ENCODE measurements at regions not wholly inside any gene's neighbourhood (a gene's known extent, or its start where the extent isn't known, plus 50 kb on each side); places are given as distances from the start of the nearest gene placed in this dataset.
A peak's percentile ranks its signal among the peaks of the same experiment; 100 is the strongest.
"Not testable (repeated sequence)": the region's sequence is repeated elsewhere in the genome, so short reads cannot be mapped to it uniquely, and the experiment has no call there.

- ATAC-seq, result no peak
- DNase-seq, result no peak
Measured at GRCh38 chr14:53845813-53846693, 110.6 kb downstream of the BMP4 start.

GRCh38 chr14:53842938-53843337, 113.7 kb downstream of the BMP4 start:
- Histone ChIP-seq H3K27me3 (no peaks in the 10 kb centered on the region), H3K4me1 (no peaks in the 10 kb centered on the region), H3K9me3 (no peaks in the 10 kb centered on the region), H3K36me3 (no peaks in the 10 kb centered on the region), H3K4me3 (no peak overlapping the region), H3K27ac (no peak overlapping the region)
- DNase-seq (no peak), ATAC-seq (peak; percentile 88)
- intact Hi-C loops (cut with DNase I), result no loop called here
- TF ChIP-seq CTCF (IDR thresholded peaks at IDR 0.05), result no peak

More at GRCh38 chr14:53845813-53846693, 110.6 kb downstream of the BMP4 start:
- TF ChIP-seq CTCF (IDR thresholded peaks at IDR 0.05), result no peak
- Histone ChIP-seq H3K4me3 (no peak overlapping the region), H3K9me3 (no peaks in the 10 kb centered on the region), H3K36me3 (no peaks in the 10 kb centered on the region), H3K27ac (no peak overlapping the region), H3K4me1 (no peaks in the 10 kb centered on the region), H3K27me3 (no peaks in the 10 kb centered on the region)
- intact Hi-C loops (cut with DNase I), result no loop called here

DNA sequence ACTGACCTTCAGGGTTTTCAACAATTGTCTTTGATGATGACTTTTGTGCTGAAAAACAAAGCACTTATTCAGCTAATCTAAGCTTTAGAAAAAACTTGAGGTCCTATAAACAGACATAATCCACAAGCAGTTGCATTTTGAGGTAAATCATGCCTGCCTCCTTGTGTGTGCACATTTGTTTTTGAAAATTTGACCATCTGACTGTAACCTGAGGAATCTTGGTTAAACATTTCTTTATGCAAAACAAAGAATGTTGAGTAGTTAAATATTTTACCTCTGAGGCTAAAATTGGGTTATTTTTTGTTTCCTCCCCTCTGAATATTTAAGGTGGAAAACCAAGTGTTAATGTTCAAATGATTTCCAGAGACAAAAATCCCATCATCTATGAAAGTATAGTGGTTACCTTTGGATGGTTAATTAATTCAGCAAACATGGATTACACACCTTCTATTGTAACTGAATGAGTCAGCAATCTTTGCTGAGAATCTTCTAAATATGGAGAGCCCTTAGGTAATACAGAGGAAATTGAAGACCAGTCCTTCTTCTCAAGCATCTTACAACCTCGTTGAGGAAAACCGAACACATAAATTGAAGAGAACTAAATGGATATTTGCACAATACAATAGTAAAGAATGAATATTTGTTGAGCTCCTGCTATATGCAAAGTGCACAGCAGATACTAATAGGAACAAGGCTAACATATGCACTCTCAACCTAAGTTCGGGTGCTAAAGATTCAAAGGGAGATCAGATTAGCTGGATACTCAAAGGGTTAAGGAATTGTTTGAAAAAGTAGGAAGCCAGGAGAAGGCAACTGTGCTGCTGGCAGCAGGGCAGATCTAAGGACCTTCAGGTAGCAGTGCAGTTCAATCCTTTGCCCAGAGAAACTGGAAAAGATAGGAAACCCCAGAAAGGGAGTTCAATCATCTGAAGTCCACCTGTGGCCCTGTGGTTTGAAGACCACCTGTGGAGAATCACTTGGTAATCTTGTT, 115.2 kb downstream of the BMP4 start:
- H3K4me3 ChIP-seq, result no peak overlapping the region
- no peaks in the 10 kb centered on the region for H3K4me1 ChIP-seq
- ATAC-seq (no peak), DNase-seq (no peak)
- H3K9me3 ChIP-seq, result no peaks in the 10 kb centered on the region
- no peak overlapping the region for H3K27ac ChIP-seq
- intact Hi-C loops (cut with DNase I), result no loop called here
- no peaks in the 10 kb centered on the region for H3K27me3 ChIP-seq
- no peaks in the 10 kb centered on the region for H3K36me3 ChIP-seq
- TF ChIP-seq CTCF (IDR thresholded peaks at IDR 0.05), result no peak

DNA sequence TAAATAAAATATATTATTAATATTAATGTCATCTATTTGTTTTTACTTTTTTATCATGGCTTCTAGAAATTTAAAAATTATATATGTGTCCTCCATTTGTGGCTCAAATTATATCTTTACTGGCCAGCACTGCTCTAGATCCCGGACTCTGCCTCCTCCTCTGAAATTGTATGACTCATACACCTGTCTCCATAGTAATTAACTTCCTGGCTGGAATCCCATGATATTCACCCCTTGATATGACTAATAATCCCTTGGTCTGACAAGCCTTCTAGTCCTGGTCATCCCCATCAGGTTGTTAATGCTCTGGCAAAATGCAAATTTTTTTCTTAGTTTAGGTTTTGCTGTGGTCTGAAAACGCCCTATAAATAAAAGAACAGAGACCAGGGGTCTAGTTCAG, 116.2 kb downstream of the BMP4 start:
- Histone ChIP-seq H3K27ac (no peak overlapping the region), H3K9me3 (no peaks in the 10 kb centered on the region), H3K4me3 (no peak overlapping the region), H3K27me3 (no peaks in the 10 kb centered on the region), H3K4me1 (no peaks in the 10 kb centered on the region), H3K36me3 (no peaks in the 10 kb centered on the region)
- no peak for TF ChIP-seq CTCF (IDR thresholded peaks at IDR 0.05)
- intact Hi-C loops (cut with DNase I), result no loop called here
- DNase-seq (no peak), ATAC-seq (no peak)

DNA sequence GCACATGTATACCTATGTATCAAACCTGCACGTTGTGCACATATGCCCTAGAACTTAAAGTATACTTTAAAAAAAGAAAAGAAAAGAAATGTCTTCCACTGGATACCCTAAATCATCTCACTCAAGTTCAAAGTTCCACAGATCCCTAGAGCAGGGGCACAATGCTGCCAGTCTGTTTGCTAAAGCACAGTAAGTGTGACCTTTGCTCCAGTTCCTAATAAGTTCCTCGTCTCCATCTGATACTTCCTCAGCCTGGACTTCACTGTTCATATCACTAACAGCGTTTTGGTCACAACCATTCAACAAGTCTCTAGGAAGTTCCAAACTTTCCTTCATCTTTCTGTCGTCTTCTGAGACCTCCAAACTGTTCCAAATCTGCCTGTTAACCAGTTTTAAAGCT, 118.3 kb downstream of the BMP4 start:
- no peaks in the 10 kb centered on the region for H3K4me1 ChIP-seq

DNA sequence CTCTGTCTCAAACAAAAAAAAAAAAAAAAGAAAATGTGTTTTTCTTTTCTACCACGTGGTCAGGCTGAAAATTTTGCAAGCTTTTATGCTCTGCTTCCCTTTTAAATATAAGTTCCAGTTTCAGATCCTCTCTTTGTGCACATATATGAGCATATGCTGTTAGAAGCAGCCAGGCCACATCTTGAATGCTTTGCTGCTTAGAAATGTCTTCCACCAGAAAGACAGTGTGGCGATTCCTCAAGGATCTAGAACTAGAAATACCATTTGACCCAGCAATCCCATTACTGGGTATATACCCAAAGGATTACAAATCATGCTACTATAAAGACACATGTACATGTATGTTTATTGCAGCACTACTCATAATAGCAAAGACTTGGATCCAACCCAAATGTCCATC, 119.0 kb downstream of the BMP4 start:
- intact Hi-C loops (cut with DNase I); H3K4me1 ChIP-seq; ATAC-seq: not testable (repeated sequence)

More for the DNA sequence above, 118.3 kb downstream of the BMP4 start:
- intact Hi-C loops (cut with DNase I), result no loop called here
- H3K9me3 ChIP-seq, result no peaks in the 10 kb centered on the region
- H3K27ac ChIP-seq, result no peak overlapping the region
- H3K27me3 ChIP-seq, result no peaks in the 10 kb centered on the region
- ATAC-seq, result no peak
- no peak for TF ChIP-seq CTCF (IDR thresholded peaks at IDR 0.05)
- H3K36me3 ChIP-seq, result no peaks in the 10 kb centered on the region
- no peak overlapping the region for H3K4me3 ChIP-seq
- DNase-seq, result no peak

More for the DNA sequence above, 119.0 kb downstream of the BMP4 start:
- H3K27ac ChIP-seq, H3K9me3 ChIP-seq, H3K36me3 ChIP-seq, H3K4me3 ChIP-seq, H3K27me3 ChIP-seq, DNase-seq: not testable (repeated sequence)

Measured in upper lobe of right lung (tissue), 1 donor.